ENCODE measurements at regions not wholly inside any gene's neighbourhood (a gene's known extent, or its start where the extent isn't known, plus 50 kb on each side); places are given as distances from the start of the nearest gene placed in this dataset.
"Not testable (repeated sequence)": the region's sequence is repeated elsewhere in the genome, so short reads cannot be mapped to it uniquely, and the experiment has no call there.

- no peak for TF ChIP-seq CTCF (IDR thresholded peaks at IDR 0.05)
- Mint-ChIP-seq H3K36me3 (ENCODE audit: low read depth) (no peaks in the 10 kb centered on the region), H3K27ac (ENCODE audit: unreplicated experiment) (no peak overlapping the region), H3K4me3 (ENCODE audit: unreplicated experiment) (no peak overlapping the region), H3K9me3 (ENCODE audit: low read depth) (no peaks in the 10 kb centered on the region), H3K27me3 (ENCODE audit: low read depth) (peaks cover 2% of the 10 kb centered on the region), H3K4me1 (ENCODE audit: low read depth) (no peaks in the 10 kb centered on the region)
- no peak for DNase-seq (ENCODE audit: low spot score)
These were observed 61.4 kb upstream of the E2F3 start for GRCh38 chr6:20340068-20340848.

- H3K36me3 Mint-ChIP-seq (ENCODE audit: low read depth), result no peaks in the 10 kb centered on the region
- H3K27ac Mint-ChIP-seq (ENCODE audit: unreplicated experiment), result no peak overlapping the region
- no peaks in the 10 kb centered on the region for H3K4me1 Mint-ChIP-seq (ENCODE audit: low read depth)
These were observed 60.6 kb upstream of the E2F3 start for GRCh38 chr6:20341096-20341495.

GRCh38 chr6:20341564-20341963 is 60.1 kb upstream of the E2F3 start:
- no peak overlapping the region for H3K27ac Mint-ChIP-seq (ENCODE audit: unreplicated experiment)
- TF ChIP-seq CTCF (IDR thresholded peaks at IDR 0.05), result no peak

More at GRCh38 chr6:20341096-20341495, 60.6 kb upstream of the E2F3 start:
- Mint-ChIP-seq H3K27me3 (ENCODE audit: low read depth) (peaks cover 2% of the 10 kb centered on the region), H3K4me3 (ENCODE audit: unreplicated experiment) (no peak overlapping the region), H3K9me3 (ENCODE audit: low read depth) (no peaks in the 10 kb centered on the region)
- DNase-seq (ENCODE audit: low spot score), result no peak
- TF ChIP-seq CTCF (IDR thresholded peaks at IDR 0.05), result no peak

GRCh38 chr6:20346948-20347347 is 54.7 kb upstream of the E2F3 start:
- H3K36me3 Mint-ChIP-seq (ENCODE audit: low read depth); H3K27ac Mint-ChIP-seq (ENCODE audit: unreplicated experiment); H3K9me3 Mint-ChIP-seq (ENCODE audit: low read depth); H3K27me3 Mint-ChIP-seq (ENCODE audit: low read depth); H3K4me3 Mint-ChIP-seq (ENCODE audit: unreplicated experiment); DNase-seq (ENCODE audit: low spot score): not testable (repeated sequence)
- H3K4me1 Mint-ChIP-seq (ENCODE audit: low read depth), result peaks cover 11% of the 10 kb centered on the region

More at GRCh38 chr6:20341564-20341963, 60.1 kb upstream of the E2F3 start:
- H3K36me3 Mint-ChIP-seq (ENCODE audit: low read depth), result no peaks in the 10 kb centered on the region
- DNase-seq (ENCODE audit: low spot score), result no peak
- no peaks in the 10 kb centered on the region for H3K9me3 Mint-ChIP-seq (ENCODE audit: low read depth)
- no peaks in the 10 kb centered on the region for H3K27me3 Mint-ChIP-seq (ENCODE audit: low read depth)
- H3K4me1 Mint-ChIP-seq (ENCODE audit: low read depth), result no peaks in the 10 kb centered on the region
- no peak overlapping the region for H3K4me3 Mint-ChIP-seq (ENCODE audit: unreplicated experiment)

DNA sequence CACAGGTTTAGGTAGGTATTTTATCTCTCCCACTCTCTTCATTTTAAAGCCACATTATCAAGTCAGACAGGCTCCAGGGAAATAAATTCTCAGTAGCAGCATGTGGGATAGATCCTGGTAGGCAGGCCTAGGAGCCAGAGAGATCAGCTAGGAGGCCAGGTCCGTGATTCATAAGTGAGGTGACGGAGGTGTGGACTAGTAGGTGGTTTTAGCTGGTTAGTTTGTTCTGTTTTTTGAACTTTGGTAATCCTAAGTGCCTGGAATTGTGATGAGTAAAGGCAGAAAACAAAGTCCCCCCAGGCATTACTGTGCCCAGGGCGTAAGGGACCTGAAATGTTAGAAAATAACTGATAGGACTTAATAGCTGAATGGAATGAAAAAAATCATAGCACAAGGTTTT is 53.6 kb upstream of the E2F3 start:
- no peaks in the 10 kb centered on the region for H3K27me3 Mint-ChIP-seq (ENCODE audit: low read depth)
- no peak for TF ChIP-seq CTCF (IDR thresholded peaks at IDR 0.05)
- no peak overlapping the region for H3K27ac Mint-ChIP-seq (ENCODE audit: unreplicated experiment)
- H3K36me3 Mint-ChIP-seq (ENCODE audit: low read depth), result peaks cover under 1% of the 10 kb centered on the region
- DNase-seq (ENCODE audit: low spot score), result no peak
- H3K4me1 Mint-ChIP-seq (ENCODE audit: low read depth), result peaks cover 11% of the 10 kb centered on the region
- H3K4me3 Mint-ChIP-seq (ENCODE audit: unreplicated experiment), result no peak overlapping the region
- peaks cover 4% of the 10 kb centered on the region for H3K9me3 Mint-ChIP-seq (ENCODE audit: low read depth)

DNA sequence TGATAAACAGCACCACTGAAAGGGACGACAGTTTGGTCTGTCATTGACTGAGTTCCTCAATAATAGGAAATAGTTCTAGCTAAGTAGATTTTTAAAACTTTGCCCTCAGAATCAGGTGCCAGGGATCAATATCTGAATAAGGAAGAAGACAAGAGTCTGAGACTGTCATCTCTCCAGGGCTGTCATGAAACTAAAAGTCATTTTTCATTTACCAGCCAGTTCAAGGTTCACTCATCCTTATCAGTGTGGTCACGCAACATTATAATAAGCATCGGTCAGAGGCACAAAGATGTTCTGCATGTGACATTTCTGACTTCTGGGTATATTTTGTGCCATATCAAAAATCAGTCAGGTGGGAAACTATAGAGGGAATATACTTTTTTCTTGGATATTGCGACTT is 52.5 kb upstream of the E2F3 start:
- Mint-ChIP-seq H3K27ac (ENCODE audit: unreplicated experiment) (no peak overlapping the region), H3K9me3 (ENCODE audit: low read depth) (peaks cover 12% of the 10 kb centered on the region), H3K4me3 (ENCODE audit: unreplicated experiment) (no peak overlapping the region), H3K4me1 (ENCODE audit: low read depth) (peaks cover 11% of the 10 kb centered on the region), H3K36me3 (ENCODE audit: low read depth) (peaks cover 4% of the 10 kb centered on the region), H3K27me3 (ENCODE audit: low read depth) (no peaks in the 10 kb centered on the region)
- TF ChIP-seq CTCF (IDR thresholded peaks at IDR 0.05), result no peak
- no peak for DNase-seq (ENCODE audit: low spot score)

All from chondrocyte (in vitro differentiated cells).